Skeletal muscle satellite cell (primary cell): ENCODE measurements at regions not wholly inside any gene's neighbourhood (a gene's known extent, or its start where the extent isn't known, plus 50 kb on each side); places are given as distances from the start of the nearest gene placed in this dataset.
"Not testable (repeated sequence)": the region's sequence is repeated elsewhere in the genome, so short reads cannot be mapped to it uniquely, and the experiment has no call there.

Source experiments
- H3K27me3 ChIP-seq: 2 replicates; pipeline ENCODE4 v1.7.0; 2013; ENCODE audit warnings: low read length; ENCODE audit not compliant: control insufficient read depth, insufficient read depth
- H3K36me3 ChIP-seq: 2 replicates; pipeline ENCODE4 v1.7.0; 2013; ENCODE audit warnings: mild to moderate bottlenecking, control low read depth, low read length; ENCODE audit not compliant: insufficient read depth
- H3K4me1 ChIP-seq: 2 replicates; pipeline ENCODE4 v1.7.0; 2013; ENCODE audit warnings: low read length; ENCODE audit not compliant: control insufficient read depth, insufficient read depth
- H3K4me2 ChIP-seq: 2 replicates; pipeline ENCODE4 v1.7.0; 2013; ENCODE audit warnings: mild to moderate bottlenecking, low read length
- H3K4me3 ChIP-seq: 2 replicates; pipeline ENCODE4 v1.7.0; 2013; ENCODE audit warnings: low read length
- H3K9ac ChIP-seq: 2 replicates; pipeline ENCODE4 v1.7.0; 2013; ENCODE audit warnings: mild to moderate bottlenecking, low read depth, low read length, moderate library complexity
- H3K9me3 ChIP-seq: replicated peaks from 2 replicates; pipeline ENCODE4 v1.7.0; 2013; ENCODE audit warnings: mild to moderate bottlenecking, control low read depth, low read length

DNA sequence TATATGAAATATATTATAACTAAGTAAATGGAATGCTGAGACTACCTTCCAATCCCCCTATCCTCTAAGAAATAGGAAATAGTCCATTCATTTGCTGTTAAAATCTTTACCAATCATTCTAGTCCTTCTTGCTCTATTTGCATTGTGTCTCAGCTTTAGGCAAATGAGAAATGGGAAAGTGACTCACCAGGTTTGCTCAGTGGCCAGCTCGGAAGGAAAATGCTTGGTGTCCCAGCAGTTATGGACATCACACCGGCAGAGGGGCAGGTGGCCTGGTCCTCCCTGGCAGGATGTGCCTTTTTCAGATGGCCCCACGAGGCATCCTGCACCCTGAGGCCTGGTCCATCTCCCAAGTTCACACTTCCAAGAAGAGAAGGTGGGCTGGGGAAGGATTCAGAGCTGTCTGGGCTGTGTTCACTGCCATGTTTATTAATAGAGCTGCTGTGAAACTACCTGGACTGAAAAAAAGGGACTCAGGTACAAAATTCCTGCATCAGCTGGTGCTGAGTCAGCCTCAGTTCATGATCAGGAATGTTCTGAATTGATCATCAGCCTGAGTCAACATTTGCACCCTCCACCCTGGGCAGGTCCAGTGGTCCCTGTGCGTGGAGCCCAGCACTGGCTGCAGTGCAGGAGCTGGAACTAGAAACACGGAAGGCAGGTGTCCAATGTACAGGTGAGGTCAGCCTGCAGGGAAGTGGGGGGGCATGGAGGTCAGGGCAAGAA, 60.1 kb upstream of the ARL4C start:
- no peaks in the 10 kb centered on the region for H3K9me3 ChIP-seq
- no peaks in the 10 kb centered on the region for H3K27me3 ChIP-seq
- no peaks in the 10 kb centered on the region for H3K36me3 ChIP-seq
- no peaks in the 10 kb centered on the region for H3K4me1 ChIP-seq
- no peak overlapping the region for H3K9ac ChIP-seq
- H3K4me3 ChIP-seq = no peak overlapping the region
- H3K4me2 ChIP-seq = no peak overlapping the region

- no peaks in the 10 kb centered on the region for H3K27me3 ChIP-seq
- no peak overlapping the region for H3K4me2 ChIP-seq
- no peak overlapping the region for H3K4me3 ChIP-seq
- H3K9ac ChIP-seq = no peak overlapping the region
- H3K9me3 ChIP-seq = no peaks in the 10 kb centered on the region
- no peaks in the 10 kb centered on the region for H3K4me1 ChIP-seq
- no peaks in the 10 kb centered on the region for H3K36me3 ChIP-seq
Observed at GRCh38 chr2:234555616-234556249, 58.9 kb upstream of the ARL4C start.

GRCh38 chr2:234555161-234555560, 58.3 kb upstream of the ARL4C start:
- H3K36me3 ChIP-seq = no peaks in the 10 kb centered on the region
- no peaks in the 10 kb centered on the region for H3K4me1 ChIP-seq
- no peak overlapping the region for H3K4me3 ChIP-seq
- no peaks in the 10 kb centered on the region for H3K27me3 ChIP-seq
- no peak overlapping the region for H3K9ac ChIP-seq
- H3K9me3 ChIP-seq = no peaks in the 10 kb centered on the region
- no peak overlapping the region for H3K4me2 ChIP-seq

DNA sequence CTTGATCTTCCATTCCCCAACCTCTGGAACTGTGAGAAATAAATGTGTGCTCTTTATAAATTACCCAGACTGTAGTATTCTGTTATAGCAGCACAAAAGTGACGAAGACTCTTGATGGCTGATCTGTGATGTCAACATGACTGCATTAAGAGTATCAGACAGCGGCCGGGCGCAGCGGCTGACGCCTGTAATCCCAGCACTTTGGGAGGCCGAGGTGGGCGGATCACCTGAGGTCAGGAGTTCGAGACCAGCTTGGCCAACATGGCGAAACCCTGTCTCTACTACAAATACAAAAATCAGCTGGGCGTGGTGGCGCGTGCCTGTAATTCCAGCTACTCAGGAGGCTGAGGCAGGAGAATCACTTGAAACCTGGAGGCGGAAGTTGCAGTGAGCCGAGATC, 56.3 kb upstream of the ARL4C start:
- not testable (repeated sequence) for H3K4me3 ChIP-seq, H3K9me3 ChIP-seq, H3K4me1 ChIP-seq, H3K4me2 ChIP-seq, H3K9ac ChIP-seq, H3K27me3 ChIP-seq, H3K36me3 ChIP-seq

- H3K9me3 ChIP-seq = no peaks in the 10 kb centered on the region
Observed at GRCh38 chr2:234550511-234551107, 53.7 kb upstream of the ARL4C start.

DNA sequence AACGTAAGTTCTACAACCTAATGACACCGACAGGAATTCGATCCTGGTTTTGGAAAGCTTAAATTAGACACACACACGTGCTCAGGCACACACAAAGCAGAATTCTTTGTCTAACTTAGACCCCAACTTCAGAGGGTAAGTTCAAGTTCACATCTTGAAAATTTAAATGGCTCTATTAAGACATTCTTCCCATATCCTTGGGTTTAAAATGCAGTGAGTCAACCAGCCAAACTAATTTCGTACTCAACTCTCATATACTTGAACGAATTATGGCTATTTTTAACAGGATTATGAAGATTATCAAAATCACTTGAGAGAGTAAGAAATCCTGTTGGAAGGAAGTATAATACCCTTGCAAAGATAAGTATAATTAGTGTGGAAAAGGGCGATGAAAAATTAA, 53.2 kb upstream of the ARL4C start:
- peaks cover 6% of the 10 kb centered on the region for H3K27me3 ChIP-seq
- no peaks in the 10 kb centered on the region for H3K4me1 ChIP-seq
- no peak overlapping the region for H3K4me3 ChIP-seq
- no peaks in the 10 kb centered on the region for H3K9me3 ChIP-seq
- H3K36me3 ChIP-seq = no peaks in the 10 kb centered on the region
- H3K9ac ChIP-seq = no peak overlapping the region
- no peak overlapping the region for H3K4me2 ChIP-seq

More at GRCh38 chr2:234550511-234551107, 53.7 kb upstream of the ARL4C start:
- no peak overlapping the region for H3K4me3 ChIP-seq
- no peaks in the 10 kb centered on the region for H3K36me3 ChIP-seq
- H3K4me1 ChIP-seq = no peaks in the 10 kb centered on the region
- H3K27me3 ChIP-seq = peaks cover 6% of the 10 kb centered on the region
- H3K9ac ChIP-seq = no peak overlapping the region
- H3K4me2 ChIP-seq = no peak overlapping the region

DNA sequence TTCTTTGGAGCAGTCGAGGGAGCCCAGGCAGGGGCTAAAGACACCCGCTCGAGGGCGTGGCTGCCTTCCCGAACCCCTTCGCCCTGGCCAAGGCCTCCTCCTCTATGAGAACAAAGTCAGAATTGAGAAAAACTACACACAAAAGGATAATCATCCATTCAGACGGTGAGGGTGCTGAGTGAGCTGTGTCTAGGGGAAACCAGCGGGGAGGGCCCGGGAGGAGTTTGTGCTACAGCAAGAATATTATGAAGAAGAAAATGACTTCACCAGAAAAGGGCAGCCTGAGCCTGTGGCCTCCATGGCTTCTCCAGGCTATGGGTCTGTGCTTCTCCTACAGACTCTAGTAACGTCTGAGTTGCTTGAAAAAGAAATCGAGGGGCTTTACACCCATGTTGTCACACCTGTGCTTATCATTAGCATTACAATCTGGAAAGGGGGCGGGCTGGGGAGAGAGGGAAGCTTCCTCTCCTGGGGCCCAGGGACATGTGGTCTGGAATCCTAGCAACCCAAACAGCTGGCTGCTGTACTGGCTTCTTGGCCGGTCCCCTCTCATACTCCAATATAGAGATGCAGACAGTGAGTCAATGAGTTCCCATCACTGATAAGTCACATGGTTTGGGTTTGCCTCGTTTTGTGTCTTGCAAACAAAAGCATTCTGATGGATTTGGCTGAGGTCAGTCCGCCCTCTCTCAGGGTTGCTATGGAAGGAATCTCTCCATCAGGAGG, 52.0 kb upstream of the ARL4C start:
- Histone ChIP-seq H3K4me2 (no peak overlapping the region), H3K4me3 (no peak overlapping the region), H3K9ac (no peak overlapping the region), H3K9me3 (no peaks in the 10 kb centered on the region), H3K27me3 (peaks cover 6% of the 10 kb centered on the region), H3K36me3 (no peaks in the 10 kb centered on the region), H3K4me1 (no peaks in the 10 kb centered on the region)

- H3K9ac ChIP-seq = no peak overlapping the region
- no peaks in the 10 kb centered on the region for H3K36me3 ChIP-seq
- H3K27me3 ChIP-seq = peaks cover 6% of the 10 kb centered on the region
- no peak overlapping the region for H3K4me3 ChIP-seq
- H3K4me2 ChIP-seq = no peak overlapping the region
- H3K9me3 ChIP-seq = no peaks in the 10 kb centered on the region
- no peaks in the 10 kb centered on the region for H3K4me1 ChIP-seq
Observed at GRCh38 chr2:234546770-234547169, 49.9 kb upstream of the ARL4C start.
